OCI-LY7 (cell line): ENCODE measurements at regions not wholly inside any gene's neighbourhood (a gene's known extent, or its start where the extent isn't known, plus 50 kb on each side); places are given as distances from the start of the nearest gene placed in this dataset.

Experiments
- BruUV-seq: library from RNA; stranded (reverse); fragments of 400-500 nt; replicated peaks from 2 replicates; lab custom pipeline; 2021; lab: Mats Ljungman, UMichigan
- CTCF ChIA-PET: fragments of 300-600 bp; sonication (Branson Sonifier 250); formaldehyde crosslinking; loops from one replicate; lab custom pipeline; 2022; ENCODE audit warnings: antibody characterized with exemption; ENCODE audit not compliant: unreplicated experiment; lab: Charles Lee
- POLR2A ChIA-PET: fragments of 300-600 bp; sonication (Branson Sonifier 250); formaldehyde crosslinking; loops from one replicate; lab custom pipeline; 2022; ENCODE audit warnings: antibody characterized with exemption; lab: Charles Lee
- DNase-seq: peaks from one replicate; pipeline ENCODE4 v3.0.0-alpha.2; 2015; ENCODE audit warnings: low spot score
- H2AFZ ChIP-seq: fragments of 200-600 bp; sonication (generic), shearing (Covaris generic); 2 replicates; pipeline ENCODE4 v1.6.1; 2014; ENCODE audit warnings: mild to moderate bottlenecking, antibody characterized with exemption, low read length, moderate library complexity
- H3K27ac ChIP-seq: fragments of 200-600 bp; sonication (generic); 2 replicates; pipeline ENCODE4 v1.5.1; 2014; ENCODE audit warnings: mixed run types, low read depth, mild to moderate bottlenecking, moderate library complexity, low read length, inconsistent platforms; ENCODE audit not compliant: poor library complexity, severe bottlenecking
- H3K36me3 ChIP-seq: fragments of 200-600 bp; sonication (generic); 2 replicates; pipeline ENCODE4 v1.6.1; 2014; ENCODE audit warnings: mild to moderate bottlenecking, antibody characterized with exemption, low read length, moderate library complexity, mixed read lengths; ENCODE audit not compliant: insufficient read depth
- H3K4me1 ChIP-seq: fragments of 200-600 bp; sonication (generic); 2 replicates; pipeline ENCODE4 v1.5.1; 2014; ENCODE audit warnings: mild to moderate bottlenecking, low read length; ENCODE audit not compliant: insufficient read depth, poor library complexity, severe bottlenecking
- H3K4me2 ChIP-seq: fragments of 200-600 bp; sonication (generic); 2 replicates; pipeline ENCODE4 v1.6.1; 2014; ENCODE audit warnings: mild to moderate bottlenecking, low read length
- H3K4me3 ChIP-seq: fragments of 200-600 bp; sonication (generic); 2 replicates; pipeline ENCODE4 v1.5.1; 2014; ENCODE audit warnings: mild to moderate bottlenecking, low read depth, low read length; ENCODE audit not compliant: poor library complexity, severe bottlenecking
- H3K79me2 ChIP-seq: fragments of 200-600 bp; sonication (generic); 2 replicates; pipeline ENCODE4 v1.6.1; 2016; ENCODE audit warnings: low read depth, mild to moderate bottlenecking, low read length, moderate library complexity, mixed read lengths; ENCODE audit not compliant: insufficient read depth
- H3K9me2 ChIP-seq: fragments of 200-600 bp; sonication (generic); 2 replicates; pipeline ENCODE4 v1.6.1; 2016; ENCODE audit warnings: mild to moderate bottlenecking, low read length, mixed read lengths; ENCODE audit not compliant: insufficient read depth
- H3K9me3 ChIP-seq: fragments of 200-600 bp; sonication (generic); 2 replicates; pipeline ENCODE4 v1.6.1; 2014; ENCODE audit warnings: mild to moderate bottlenecking, mixed run types, low read length, mixed read lengths
- H4K20me1 ChIP-seq: fragments of 200-600 bp; sonication (generic); 2 replicates; pipeline ENCODE4 v1.6.1; 2014; ENCODE audit warnings: mild to moderate bottlenecking, antibody characterized with exemption, low read length, moderate library complexity, mixed read lengths; ENCODE audit not compliant: insufficient read depth
- CTCF ChIP-seq: fragments of 200-600 bp; sonication (generic); conservative IDR thresholded peaks from 2 replicates; pipeline ENCODE4 v1.5.1; 2014; ENCODE audit warnings: mild to moderate bottlenecking, antibody characterized with exemption, low read length, moderate library complexity, mixed read lengths
- EZH2phosphoT487 ChIP-seq: fragments of 200-600 bp; sonication (generic); IDR thresholded peaks from 2 replicates; pipeline ENCODE4 v1.6.1; 2018; ENCODE audit warnings: low read depth, borderline replicate concordance, mild to moderate bottlenecking, mixed run types, antibody characterized with exemption, low read length, moderate library complexity, mixed read lengths
- intact Hi-C: fragments of 100-400 bp; cut with micrococcal nuclease; formaldehyde crosslinking; loops from one replicate; pipeline ENCODE4 v1.10.0; 2022; ENCODE audit not compliant: unreplicated experiment

GRCh38 chr2:44839771-44840502, 101.6 kb upstream of the SIX3 start:
- H3K79me2 ChIP-seq = no peaks in the 10 kb centered on the region
- H3K27ac ChIP-seq = no peak overlapping the region
- TF ChIP-seq EZH2phosphoT487 (no peak), CTCF (no peak)
- ChIA-PET CTCF (no interaction called here), POLR2A (no interaction called here)
- H3K36me3 ChIP-seq = no peaks in the 10 kb centered on the region
- no peaks in the 10 kb centered on the region for H3K9me2 ChIP-seq
- intact Hi-C loops = no loop called here
- no peaks in the 10 kb centered on the region for H3K4me1 ChIP-seq
- H2AFZ ChIP-seq = no peak overlapping the region
- no peaks in the 10 kb centered on the region for H3K9me3 ChIP-seq
- no peaks in the 10 kb centered on the region for H4K20me1 ChIP-seq
- no TSS peak for BruUV-seq
- H3K4me2 ChIP-seq = no peak overlapping the region
- DNase-seq = no peak
- H3K4me3 ChIP-seq = no peak overlapping the region

- H2AFZ ChIP-seq = no peak overlapping the region
- no peak overlapping the region for H3K4me2 ChIP-seq
- ChIA-PET POLR2A (interaction anchor here (1.3 kb wide), 1 partner anchor 18 kb away, joined by 3 read pairs; no protein-coding TSS in a partner anchor), CTCF (no interaction called here)
- DNase-seq = no peak
- H3K36me3 ChIP-seq = no peaks in the 10 kb centered on the region
- no peaks in the 10 kb centered on the region for H4K20me1 ChIP-seq
- H3K9me3 ChIP-seq = no peaks in the 10 kb centered on the region
- no peaks in the 10 kb centered on the region for H3K79me2 ChIP-seq
- H3K4me1 ChIP-seq = no peaks in the 10 kb centered on the region
- H3K9me2 ChIP-seq = no peaks in the 10 kb centered on the region
- TF ChIP-seq EZH2phosphoT487 (no peak), CTCF (no peak)
- no peak overlapping the region for H3K27ac ChIP-seq
- no TSS peak for BruUV-seq
- no peak overlapping the region for H3K4me3 ChIP-seq
- intact Hi-C loops = no loop called here
Measured at GRCh38 chr2:44840503-44840850, 101.0 kb upstream of the SIX3 start.

DNA sequence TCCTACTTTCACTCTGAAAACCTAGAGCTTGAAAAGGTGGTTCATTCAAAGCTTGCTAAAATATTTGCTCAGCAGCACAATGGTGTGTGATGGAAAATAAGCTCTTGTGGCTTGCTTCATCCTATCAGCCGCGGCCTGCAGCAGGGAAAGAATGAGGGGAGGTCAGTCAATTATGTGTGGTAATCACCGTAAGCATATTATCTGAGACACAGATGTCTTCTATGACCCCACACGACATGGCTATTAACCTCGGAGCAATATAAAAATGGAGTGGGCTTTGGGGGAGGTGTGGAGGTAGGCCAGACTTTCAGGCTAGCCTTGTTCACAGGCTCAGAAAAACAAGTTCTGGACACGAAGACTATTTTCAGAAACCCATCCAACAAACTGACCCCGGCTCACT, 98.4 kb upstream of the SIX3 start:
- POLR2A ChIA-PET = interaction anchor here (0.6 to 0.9 kb wide), 3 partner anchors 9 to 1406 kb away, joined by 3 read pairs; no protein-coding TSS in a partner anchor
- TF ChIP-seq EZH2phosphoT487 (no peak), CTCF (no peak)
- BruUV-seq = no TSS peak

More for the DNA sequence above, 98.4 kb upstream of the SIX3 start:
- no peaks in the 10 kb centered on the region for H3K9me3 ChIP-seq
- H3K4me2 ChIP-seq = no peak overlapping the region
- no peak overlapping the region for H3K27ac ChIP-seq
- H3K79me2 ChIP-seq = no peaks in the 10 kb centered on the region
- DNase-seq = no peak
- no peak overlapping the region for H2AFZ ChIP-seq
- CTCF ChIA-PET = no interaction called here
- H3K9me2 ChIP-seq = no peaks in the 10 kb centered on the region
- no peak overlapping the region for H3K4me3 ChIP-seq
- intact Hi-C loops = no loop called here
- H3K36me3 ChIP-seq = no peaks in the 10 kb centered on the region
- no peaks in the 10 kb centered on the region for H4K20me1 ChIP-seq
- no peaks in the 10 kb centered on the region for H3K4me1 ChIP-seq
